ENCODE measurements at regions not wholly inside any gene's neighbourhood (a gene's known extent, or its start where the extent isn't known, plus 50 kb on each side); places are given as distances from the start of the nearest gene placed in this dataset.

GRCh38 chr18:7479756-7480155, 87.4 kb upstream of the PTPRM start:
- H3K4me3 ChIP-seq (ENCODE audit: low read depth, low read length), result no peak overlapping the region
- TF ChIP-seq, protein P1, sequence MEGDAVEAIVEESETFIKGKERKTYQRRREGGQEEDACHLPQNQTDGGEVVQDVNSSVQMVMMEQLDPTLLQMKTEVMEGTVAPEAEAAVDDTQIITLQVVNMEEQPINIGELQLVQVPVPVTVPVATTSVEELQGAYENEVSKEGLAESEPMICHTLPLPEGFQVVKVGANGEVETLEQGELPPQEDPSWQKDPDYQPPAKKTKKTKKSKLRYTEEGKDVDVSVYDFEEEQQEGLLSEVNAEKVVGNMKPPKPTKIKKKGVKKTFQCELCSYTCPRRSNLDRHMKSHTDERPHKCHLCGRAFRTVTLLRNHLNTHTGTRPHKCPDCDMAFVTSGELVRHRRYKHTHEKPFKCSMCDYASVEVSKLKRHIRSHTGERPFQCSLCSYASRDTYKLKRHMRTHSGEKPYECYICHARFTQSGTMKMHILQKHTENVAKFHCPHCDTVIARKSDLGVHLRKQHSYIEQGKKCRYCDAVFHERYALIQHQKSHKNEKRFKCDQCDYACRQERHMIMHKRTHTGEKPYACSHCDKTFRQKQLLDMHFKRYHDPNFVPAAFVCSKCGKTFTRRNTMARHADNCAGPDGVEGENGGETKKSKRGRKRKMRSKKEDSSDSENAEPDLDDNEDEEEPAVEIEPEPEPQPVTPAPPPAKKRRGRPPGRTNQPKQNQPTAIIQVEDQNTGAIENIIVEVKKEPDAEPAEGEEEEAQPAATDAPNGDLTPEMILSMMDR (IDR thresholded peaks at IDR 0.05; ENCODE audit: insufficient read depth, low read length, missing control alignments), result no peak
- POLR2A ChIA-PET, result no interaction called here
- CTCF ChIA-PET, result no interaction called here
- no peak for DNase-seq (ENCODE audit: low read depth, low spot score)

DNA sequence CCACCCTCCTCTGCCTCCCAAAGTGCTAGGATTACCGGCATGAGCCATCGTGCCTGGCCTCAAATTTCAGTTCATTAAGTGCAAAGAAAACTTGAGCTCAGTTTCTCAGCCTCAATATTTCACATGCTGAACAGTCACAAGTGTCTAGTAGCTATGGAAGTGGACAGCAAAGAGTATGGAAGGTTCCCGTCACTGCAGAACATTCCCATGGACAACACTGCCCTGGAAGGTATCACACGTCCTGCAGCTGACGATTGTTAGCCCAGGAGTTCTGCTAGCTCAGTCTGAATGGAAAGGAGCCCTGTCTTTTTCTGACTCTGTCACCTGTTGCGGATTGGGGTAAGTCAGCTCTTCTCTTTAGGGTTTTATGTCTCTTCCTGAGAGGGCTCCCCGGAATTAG, 86.2 kb upstream of the PTPRM start:
- H3K4me3 ChIP-seq (ENCODE audit: low read depth, low read length), result no peak overlapping the region
- TF ChIP-seq, protein P1 (IDR thresholded peaks at IDR 0.05; ENCODE audit: insufficient read depth, low read length, missing control alignments), result no peak
- CTCF ChIA-PET, result no interaction called here
- DNase-seq (ENCODE audit: low read depth, low spot score), result no peak
- POLR2A ChIA-PET, result no interaction called here

DNA sequence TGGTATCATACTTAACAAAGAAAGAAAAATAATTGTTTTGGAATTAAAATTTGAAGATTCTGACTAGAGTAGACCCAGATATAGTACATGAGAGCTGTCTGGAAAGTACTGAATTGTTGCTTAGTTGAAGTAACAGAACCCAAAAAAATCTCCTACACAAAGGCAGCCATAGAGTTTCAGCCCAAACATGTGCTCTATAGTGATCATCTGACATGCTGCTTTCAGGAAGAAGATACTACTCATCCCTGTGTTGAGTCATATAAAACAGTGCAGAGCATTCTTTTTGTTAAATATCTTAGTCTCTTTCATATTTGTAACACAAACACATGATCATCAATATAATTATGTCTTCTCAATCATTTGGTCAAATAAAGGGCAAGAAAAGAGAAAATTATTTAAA, 84.8 kb upstream of the PTPRM start:
- TF ChIP-seq, protein P1 (IDR thresholded peaks at IDR 0.05; ENCODE audit: insufficient read depth, low read length, missing control alignments), result no peak
- CTCF ChIA-PET, result no interaction called here
- no peak overlapping the region for H3K4me3 ChIP-seq (ENCODE audit: low read depth, low read length)
- POLR2A ChIA-PET, result no interaction called here
- no peak for DNase-seq (ENCODE audit: low read depth, low spot score)

GRCh38 chr18:7485616-7486015, 81.5 kb upstream of the PTPRM start:
- no peak overlapping the region for H3K4me3 ChIP-seq (ENCODE audit: low read depth, low read length)
- DNase-seq (ENCODE audit: low read depth, low spot score), result no peak
- ChIA-PET POLR2A (no interaction called here), CTCF (no interaction called here)
- TF ChIP-seq, protein P1 (IDR thresholded peaks at IDR 0.05; ENCODE audit: insufficient read depth, low read length, missing control alignments), result no peak

DNA sequence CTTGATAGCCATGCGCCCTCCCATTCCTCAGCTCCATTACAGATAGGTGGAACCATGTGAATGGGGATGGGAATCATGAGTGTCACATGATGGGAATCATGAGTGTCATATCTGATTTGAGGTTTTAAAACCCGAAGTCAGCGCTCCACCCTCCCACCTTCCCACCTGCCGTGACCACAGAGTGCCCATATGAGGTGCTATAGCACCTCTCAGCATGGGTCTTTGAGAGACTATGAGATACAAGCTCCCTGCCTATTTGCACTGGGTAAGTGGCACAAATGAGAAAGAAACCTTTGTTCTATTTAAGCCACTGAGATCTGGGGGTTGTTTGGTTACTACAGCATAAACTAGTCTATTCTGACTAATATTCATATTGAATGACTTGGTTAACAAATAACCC, 78.5 kb upstream of the PTPRM start:
- H3K4me3 ChIP-seq (ENCODE audit: low read depth, low read length), result no peak overlapping the region
- ChIA-PET POLR2A (no interaction called here), CTCF (no interaction called here)
- DNase-seq (ENCODE audit: low read depth, low spot score), result no peak
- TF ChIP-seq, protein P1 (IDR thresholded peaks at IDR 0.05; ENCODE audit: insufficient read depth, low read length, missing control alignments), result no peak

DNA sequence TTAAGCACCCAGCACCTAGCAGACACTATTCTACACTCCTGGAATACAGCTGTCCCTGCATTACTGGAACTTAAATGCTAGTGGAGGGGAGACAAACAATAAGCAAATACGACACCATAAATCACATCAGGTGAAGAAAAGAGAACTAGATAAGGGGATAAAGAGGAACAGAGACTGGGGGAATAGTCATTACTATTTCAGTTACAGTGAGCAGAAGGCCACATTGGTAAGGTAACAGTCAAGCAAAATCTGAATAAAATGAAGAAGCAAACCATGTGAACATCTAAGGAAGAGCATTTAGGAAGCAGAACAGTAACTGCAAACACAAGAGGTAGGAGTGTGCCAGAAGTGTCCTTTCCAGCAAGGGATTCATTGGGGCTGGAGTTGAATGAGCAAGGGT, 77.0 kb upstream of the PTPRM start:
- no peak for DNase-seq (ENCODE audit: low read depth, low spot score)
- ChIA-PET POLR2A (no interaction called here), CTCF (no interaction called here)
- TF ChIP-seq, protein P1 (IDR thresholded peaks at IDR 0.05; ENCODE audit: insufficient read depth, low read length, missing control alignments), result no peak
- no peak overlapping the region for H3K4me3 ChIP-seq (ENCODE audit: low read depth, low read length)

Data from AG04449 (cell line).